Panc1 (cell line): ENCODE measurements at regions not wholly inside any gene's neighbourhood (a gene's known extent, or its start where the extent isn't known, plus 50 kb on each side); places are given as distances from the start of the nearest gene placed in this dataset.

Source experiments
- ATAC-seq: fragments of 200-7000 bp; cut with Tn5 transposase; 2 replicates; pipeline ENCODE4 v1.9.1; 2020; ENCODE audit warnings: mild to moderate bottlenecking, moderate library complexity
- BruUV-seq: library from RNA; stranded (reverse); fragments of 400-500 nt; replicated peaks from 2 replicates; lab custom pipeline; 2021; lab: Mats Ljungman, UMichigan
- CTCF ChIA-PET: fragments of 300-600 bp; sonication (Branson Sonifier 250); formaldehyde crosslinking; loops from one replicate; lab custom pipeline; 2022; ENCODE audit warnings: antibody characterized with exemption; lab: Charles Lee
- POLR2A ChIA-PET: fragments of 300-600 bp; sonication (Branson Sonifier 250); formaldehyde crosslinking; loops from one replicate; lab custom pipeline; 2022; ENCODE audit warnings: antibody characterized with exemption; lab: Charles Lee
- DNase-seq: peaks from one replicate; pipeline ENCODE4 v3.0.0-alpha.2; 2010; ENCODE audit warnings: low read depth, low spot score
- H3K27ac ChIP-seq: 2 replicates; pipeline ENCODE4 v1.5.1; 2011; ENCODE audit warnings: mild to moderate bottlenecking, low read length, inconsistent platforms
- H3K27me3 ChIP-seq: fragments of 200-500 bp; sonication (Bioruptor generic); 2 replicates; pipeline ENCODE4 v1.6.0; 2014; ENCODE audit warnings: low read length, inconsistent platforms; ENCODE audit not compliant: control insufficient read depth, insufficient read depth
- H3K36me3 ChIP-seq: fragments of 200-500 bp; sonication (Bioruptor generic); 2 replicates; pipeline ENCODE4 v1.5.1; 2014; ENCODE audit warnings: inconsistent platforms, mild to moderate bottlenecking, low read length, moderate library complexity; ENCODE audit not compliant: control insufficient read depth, insufficient read depth
- H3K4me1 ChIP-seq: 2 replicates; pipeline ENCODE4 v1.5.1; 2011; ENCODE audit warnings: inconsistent platforms, mild to moderate bottlenecking, low read length, moderate library complexity; ENCODE audit not compliant: control insufficient read depth, insufficient read depth
- H3K4me3 ChIP-seq, 2 experiments: 2 replicates each; pipeline ENCODE4 v1.5.1; 2011 to 2012; ENCODE audit warnings: low read depth in 2 of 2, low read length in 2 of 2, mild to moderate bottlenecking in 2 of 2, inconsistent platforms in 1 of 2, moderate library complexity in 1 of 2
- H3K9me3 ChIP-seq: fragments of 200-500 bp; sonication (Bioruptor generic); 2 replicates; pipeline ENCODE4 v1.5.1; 2014; ENCODE audit warnings: low read depth, mild to moderate bottlenecking, inconsistent platforms, low read length, moderate library complexity; ENCODE audit not compliant: control insufficient read depth, insufficient read depth
- CTCF ChIP-seq: fragments of 450-650 bp; IDR thresholded peaks from 2 replicates; pipeline ENCODE4 v1.5.1; 2017; ENCODE audit warnings: mild to moderate bottlenecking
- POLR2AphosphoS5 ChIP-seq: IDR thresholded peaks from 2 replicates; pipeline ENCODE4 v1.6.1; 2012; ENCODE audit warnings: mild to moderate bottlenecking, low read depth, low read length, moderate library complexity
- REST ChIP-seq, 2 experiments: IDR thresholded peaks; 2 replicates each; pipeline ENCODE4 v1.6.1; 2011 to 2012; ENCODE audit warnings: low read depth in 2 of 2, control low read depth in 1 of 2, low read length in 1 of 2, mild to moderate bottlenecking in 1 of 2, moderate library complexity in 1 of 2; ENCODE audit not compliant: insufficient read depth in 1 of 2
- SIN3A ChIP-seq: IDR thresholded peaks from 2 replicates; pipeline ENCODE4 v1.6.1; 2012; ENCODE audit warnings: low read depth, mild to moderate bottlenecking, low read length, moderate library complexity, borderline replicate concordance; ENCODE audit not compliant: insufficient read depth
- TCF7L2 ChIP-seq: IDR thresholded peaks from 2 replicates; pipeline ENCODE4 v1.6.1; 2011; ENCODE audit warnings: mild to moderate bottlenecking, low read depth, low read length, inconsistent platforms
- in situ Hi-C: cut with HindIII; loops from 2 replicates; pipeline ENCODE4 v1.10.0; 2016; ENCODE audit warnings: low sequenced_read_pairs, low pct_unique_long_range_greater_than_20kb
- intact Hi-C: fragments of 100-400 bp; cut with micrococcal nuclease; formaldehyde crosslinking; loops from one replicate; pipeline ENCODE4 v1.10.0; 2022; ENCODE audit not compliant: unreplicated experiment

GRCh38 chr3:144499001-144499930, 527.6 kb downstream of the DIPK2A start:
- intact Hi-C loops = no loop called here
- TF ChIP-seq CTCF = no peak
- no peak for TF ChIP-seq POLR2AphosphoS5
- no peak for TF ChIP-seq REST (IDR thresholded peaks at IDR 0.05; ENCODE audit: insufficient read depth in 1 of 2, low read depth in 2 of 2, low read length in 1 of 2)
- TF ChIP-seq TCF7L2 = no peak
- no peak for TF ChIP-seq SIN3A
- Histone ChIP-seq H3K4me1 (no peaks in the 10 kb centered on the region), H3K36me3 (no peaks in the 10 kb centered on the region), H3K9me3 (no peaks in the 10 kb centered on the region), H3K4me3 (no peak overlapping the region), H3K27me3 (no peaks in the 10 kb centered on the region), H3K27ac (no peak overlapping the region)
- CTCF ChIA-PET = no interaction called here
- DNase-seq (no peak), ATAC-seq (no peak)
- in situ Hi-C loops = no loop called here
- no TSS peak for BruUV-seq
- POLR2A ChIA-PET = no interaction called here

- no peaks in the 10 kb centered on the region for H3K27me3 ChIP-seq
- H3K27ac ChIP-seq = no peak overlapping the region
- no peaks in the 10 kb centered on the region for H3K9me3 ChIP-seq
- in situ Hi-C loops (no loop called here), intact Hi-C loops (no loop called here)
- no peak overlapping the region for H3K4me3 ChIP-seq
- ChIA-PET POLR2A (no interaction called here), CTCF (no interaction called here)
- TF ChIP-seq REST (IDR thresholded peaks at IDR 0.05; ENCODE audit: insufficient read depth in 1 of 2, low read depth in 2 of 2, low read length in 1 of 2) (no peak), CTCF (no peak), POLR2AphosphoS5 (no peak), SIN3A (no peak), TCF7L2 (no peak)
- ATAC-seq (no peak), DNase-seq (no peak)
- H3K4me1 ChIP-seq = no peaks in the 10 kb centered on the region
- BruUV-seq = no TSS peak
- no peaks in the 10 kb centered on the region for H3K36me3 ChIP-seq
Measured at GRCh38 chr3:144501467-144501866, 529.8 kb downstream of the DIPK2A start.
